Spinal cord (tissue), 9 donors: ENCODE measurements at regions not wholly inside any gene's neighbourhood (a gene's known extent, or its start where the extent isn't known, plus 50 kb on each side); places are given as distances from the start of the nearest gene placed in this dataset.

Source experiments
- DNase-seq, 6 donors: peaks; one replicate each; pipeline versions ENCODE4 v3.0.0 to v3.0.0-alpha.2; 2013 to 2015; ENCODE audit warnings: low spot score in 6 of 6, low read depth in 4 of 6
- H3K27ac ChIP-seq: one replicate; pipeline ENCODE4 v1.5.1; 2013; ENCODE audit warnings: low read depth, low read length, control low read depth
- H3K27me3 ChIP-seq: one replicate; pipeline ENCODE4 v1.6.1; 2013; ENCODE audit warnings: low read length; ENCODE audit not compliant: control insufficient read depth, insufficient read depth
- H3K36me3 ChIP-seq: one replicate; pipeline ENCODE4 v1.6.1; 2013; ENCODE audit warnings: low read length; ENCODE audit not compliant: control insufficient read depth, insufficient read depth
- H3K4me1 ChIP-seq: one replicate; pipeline ENCODE4 v1.6.1; 2013; ENCODE audit warnings: low read length; ENCODE audit not compliant: control insufficient read depth, insufficient read depth
- H3K4me3 ChIP-seq: one replicate; pipeline ENCODE4 v1.5.1; 2013; ENCODE audit warnings: low read depth, low read length, control low read depth
- H3K9me3 ChIP-seq: one replicate; pipeline ENCODE4 v1.6.1; 2013; ENCODE audit warnings: low read length; ENCODE audit not compliant: control insufficient read depth, insufficient read depth
- WGBS: methylation state at CpG from one replicate; pipeline ENCODE4 v1.1.5; 2013; ENCODE audit warnings: missing lambda C conversion rate; ENCODE audit not compliant: insufficient coverage; 5-methylcytosine and 5-hydroxymethylcytosine counted together
- donor health status: healthy.

- WGBS: 16% methylated on average over 6 of the region's 6 CpGs
Observed at GRCh38 chr13:30119476-30119875, 187.9 kb downstream of the KATNAL1 start.

GRCh38 chr13:30116379-30116778 is 191.0 kb downstream of the KATNAL1 start:
- peaks cover 25% of the 10 kb centered on the region for H3K4me1 ChIP-seq
- 56% methylated on average over 6 of the region's 6 CpGs for WGBS
- no peaks in the 10 kb centered on the region for H3K9me3 ChIP-seq
- no peaks in the 10 kb centered on the region for H3K27me3 ChIP-seq
- no peaks in the 10 kb centered on the region for H3K36me3 ChIP-seq
- no peak overlapping the region for H3K27ac ChIP-seq
- no peak for DNase-seq
- H3K4me3 ChIP-seq: no peak overlapping the region

More at GRCh38 chr13:30119476-30119875, 187.9 kb downstream of the KATNAL1 start:
- H3K9me3 ChIP-seq: no peaks in the 10 kb centered on the region
- DNase-seq: peak in 1 of 6 donors; percentile 60
- peaks cover 10% of the 10 kb centered on the region for H3K4me1 ChIP-seq
- H3K4me3 ChIP-seq: no peak overlapping the region
- no peak overlapping the region for H3K27ac ChIP-seq
- H3K36me3 ChIP-seq: no peaks in the 10 kb centered on the region
- no peaks in the 10 kb centered on the region for H3K27me3 ChIP-seq

GRCh38 chr13:30115257-30115600 is 192.1 kb downstream of the KATNAL1 start:
- peaks cover 29% of the 10 kb centered on the region for H3K4me1 ChIP-seq
- WGBS: 7% methylated on average over 5 of the region's 9 CpGs
- peak overlapping the region; percentile 42 for H3K4me3 ChIP-seq
- H3K9me3 ChIP-seq: no peaks in the 10 kb centered on the region
- DNase-seq: no peak
- H3K27me3 ChIP-seq: no peaks in the 10 kb centered on the region
- H3K27ac ChIP-seq: peak overlapping the region; percentile 29
- no peaks in the 10 kb centered on the region for H3K36me3 ChIP-seq

- peak in 5 of 6 donors; percentile 69 to 95 (median 79) for DNase-seq
- Histone ChIP-seq H3K4me1 (peaks cover 32% of the 10 kb centered on the region), H3K27ac (peak overlapping the region; percentile 45), H3K4me3 (peak overlapping the region; percentile 42), H3K27me3 (no peaks in the 10 kb centered on the region), H3K36me3 (no peaks in the 10 kb centered on the region), H3K9me3 (no peaks in the 10 kb centered on the region)
- under 1% methylated on average over 67 of the region's 67 CpGs for WGBS
Observed at GRCh38 chr13:30114571-30115256, 192.6 kb downstream of the KATNAL1 start.

DNA sequence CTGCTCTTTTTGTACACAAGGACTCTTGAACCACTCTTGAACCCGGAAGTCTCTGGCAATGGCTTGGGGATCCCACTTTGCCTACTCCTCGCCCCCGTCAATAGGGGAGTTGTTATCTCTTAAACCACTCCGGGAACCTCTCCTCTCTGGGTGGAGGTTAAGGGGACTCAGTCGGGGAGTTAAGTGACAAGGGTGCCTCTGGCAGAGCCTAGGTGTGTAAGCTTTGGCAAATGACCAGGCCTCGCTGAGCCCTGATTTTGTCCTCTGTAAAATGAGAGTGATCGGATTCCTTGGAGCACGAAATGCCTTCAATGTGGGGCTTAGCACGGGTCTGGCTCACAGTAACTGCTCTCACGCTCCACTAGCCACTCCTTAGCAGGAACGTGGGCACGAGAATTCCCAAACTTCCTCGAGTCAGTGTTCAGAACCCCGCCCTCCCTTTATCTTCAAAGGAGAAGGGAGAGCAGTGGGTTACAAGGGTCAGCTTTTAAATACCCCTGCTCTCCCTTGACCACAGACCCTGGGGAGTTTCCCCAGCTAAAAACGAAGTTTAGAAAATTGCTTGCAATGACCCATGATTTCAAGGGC is 193.3 kb downstream of the KATNAL1 start:
- DNase-seq: peak in 2 of 6 donors; percentile 42 to 50
- Histone ChIP-seq H3K4me3 (no peak overlapping the region), H3K4me1 (peaks cover 32% of the 10 kb centered on the region), H3K9me3 (no peaks in the 10 kb centered on the region), H3K36me3 (no peaks in the 10 kb centered on the region), H3K27ac (peak overlapping the region; percentile 45), H3K27me3 (no peaks in the 10 kb centered on the region)
- 44% methylated on average over 3 of the region's 15 CpGs for WGBS

DNA sequence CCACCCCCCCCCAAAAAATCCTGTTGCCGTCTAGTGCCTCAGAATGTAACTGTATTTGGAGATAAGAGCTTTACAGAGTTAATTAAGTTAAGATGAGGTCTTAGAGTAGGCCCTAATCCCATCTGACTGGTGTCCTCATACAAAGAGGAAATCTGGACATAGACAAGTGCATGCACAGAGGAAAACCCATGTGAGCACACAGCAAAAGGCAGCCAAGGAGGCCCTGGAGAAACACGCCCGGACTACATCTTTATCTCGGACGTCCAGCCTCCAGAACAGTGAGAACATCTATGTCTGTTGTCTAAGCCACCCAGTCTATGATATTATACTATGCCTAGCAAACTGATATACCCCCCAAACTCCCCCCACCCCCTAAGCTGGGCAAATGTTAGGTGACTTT is 193.8 kb downstream of the KATNAL1 start:
- no peak for DNase-seq
- 75% methylated on average over 2 of the region's 5 CpGs for WGBS
- Histone ChIP-seq H3K9me3 (no peaks in the 10 kb centered on the region), H3K27me3 (no peaks in the 10 kb centered on the region), H3K27ac (no peak overlapping the region), H3K4me3 (no peak overlapping the region), H3K4me1 (peaks cover 32% of the 10 kb centered on the region), H3K36me3 (no peaks in the 10 kb centered on the region)

DNA sequence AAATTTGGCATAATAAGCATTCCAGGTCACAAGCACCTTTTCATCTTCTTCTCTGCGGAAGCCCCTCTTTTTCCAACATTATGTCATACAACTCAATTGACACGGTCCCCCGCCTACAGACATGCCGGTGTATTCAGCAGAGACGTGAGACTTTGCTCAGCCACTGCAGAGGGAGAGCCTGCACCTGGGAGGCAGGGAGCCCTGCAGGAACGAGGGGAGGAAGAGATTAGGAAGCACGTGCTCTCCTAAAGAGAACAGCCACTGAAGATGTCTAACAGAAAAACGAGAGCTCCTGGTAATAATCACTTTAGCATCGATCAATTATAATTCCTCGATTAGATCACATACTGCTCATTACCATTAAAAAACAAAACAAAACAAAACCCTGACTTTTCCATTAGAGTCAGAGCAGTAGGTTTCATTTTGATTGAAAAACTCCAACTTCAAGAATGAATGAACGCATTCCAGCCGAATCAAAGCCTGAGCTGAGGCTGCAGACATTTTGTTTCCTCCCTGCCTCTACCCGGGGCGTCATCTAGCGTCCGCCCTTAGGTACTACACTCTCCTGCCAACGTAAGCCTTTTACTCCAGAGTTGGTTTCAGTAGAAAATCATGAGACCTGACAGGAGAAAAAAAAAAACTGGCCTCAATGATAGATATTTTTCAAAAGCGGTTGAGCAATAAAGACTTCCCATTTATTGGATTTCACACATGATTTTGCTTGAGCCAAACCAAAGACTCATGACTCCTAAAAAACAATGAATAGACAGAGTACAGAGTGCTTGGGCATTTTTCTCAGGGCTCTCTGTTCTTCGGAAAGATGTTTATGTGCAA is 194.5 kb downstream of the KATNAL1 start:
- no peak overlapping the region for H3K27ac ChIP-seq
- 14% methylated on average over 8 of the region's 19 CpGs for WGBS
- H3K4me3 ChIP-seq: peak overlapping the region; percentile 14
- no peaks in the 10 kb centered on the region for H3K9me3 ChIP-seq
- peaks cover 32% of the 10 kb centered on the region for H3K4me1 ChIP-seq
- peak in 5 of 6 donors; percentile 79 to 97 (median 87) for DNase-seq
- H3K27me3 ChIP-seq: no peaks in the 10 kb centered on the region
- no peaks in the 10 kb centered on the region for H3K36me3 ChIP-seq

DNA sequence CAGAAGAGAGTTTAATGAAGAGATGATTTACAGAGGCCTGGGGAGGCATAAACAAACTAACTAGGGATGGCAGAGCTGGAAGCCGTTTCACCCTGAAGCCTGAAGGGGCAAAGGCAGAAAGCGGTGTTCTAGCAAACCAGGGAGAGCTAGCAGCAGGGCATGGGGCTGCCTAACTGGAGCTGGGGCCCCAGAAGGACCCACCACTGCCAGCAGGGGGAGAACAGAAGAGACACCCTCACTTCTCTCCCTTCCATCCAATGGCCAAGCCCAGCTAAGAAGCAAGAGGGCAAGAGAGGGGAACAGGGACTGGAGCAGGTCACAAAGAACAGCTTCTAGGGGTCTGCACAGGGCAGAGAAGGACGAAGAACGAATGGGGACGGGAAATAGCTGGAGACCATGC is 195.5 kb downstream of the KATNAL1 start:
- WGBS: 71% methylated on average over 4 of the region's 5 CpGs
- Histone ChIP-seq H3K27ac (no peak overlapping the region), H3K27me3 (no peaks in the 10 kb centered on the region), H3K4me3 (no peak overlapping the region), H3K36me3 (no peaks in the 10 kb centered on the region), H3K4me1 (peaks cover 32% of the 10 kb centered on the region), H3K9me3 (no peaks in the 10 kb centered on the region)
- DNase-seq: no peak

- no peaks in the 10 kb centered on the region for H3K9me3 ChIP-seq
- 91% methylated on average over 9 of the region's 11 CpGs for WGBS
- no peaks in the 10 kb centered on the region for H3K36me3 ChIP-seq
- DNase-seq: no peak
- H3K4me1 ChIP-seq: peaks cover 28% of the 10 kb centered on the region
- H3K27me3 ChIP-seq: no peaks in the 10 kb centered on the region
- no peak overlapping the region for H3K4me3 ChIP-seq
- H3K27ac ChIP-seq: no peak overlapping the region
Observed at GRCh38 chr13:30110301-30111070, 196.9 kb downstream of the KATNAL1 start.
